Endodermal cell (in vitro differentiated cells): ENCODE measurements at regions not wholly inside any gene's neighbourhood (a gene's known extent, or its start where the extent isn't known, plus 50 kb on each side); places are given as distances from the start of the nearest gene placed in this dataset.

Source experiments
- DNase-seq: peaks from one replicate; pipeline ENCODE4 v3.0.0-alpha.2; 2017
- H3K27ac ChIP-seq: 2 replicates; pipeline ENCODE4 v1.5.1; 2013; ENCODE audit warnings: mild to moderate bottlenecking, low read depth, low read length, moderate library complexity
- H3K27me3 ChIP-seq: 2 replicates; pipeline ENCODE4 v1.6.1; 2013; ENCODE audit warnings: mild to moderate bottlenecking, low read length, moderate library complexity; ENCODE audit not compliant: insufficient read depth, control insufficient read depth, poor library complexity, severe bottlenecking
- H3K36me3 ChIP-seq: 2 replicates; pipeline ENCODE4 v1.7.0; 2013; ENCODE audit warnings: mild to moderate bottlenecking, low read length, moderate library complexity; ENCODE audit not compliant: control insufficient read depth, insufficient read depth
- H3K4me1 ChIP-seq: one replicate; pipeline ENCODE4 v1.7.0; 2013; ENCODE audit warnings: low read length; ENCODE audit not compliant: control insufficient read depth, insufficient read depth
- H3K4me3 ChIP-seq: 2 replicates; pipeline ENCODE4 v1.5.1; 2013; ENCODE audit warnings: mild to moderate bottlenecking, low read length, moderate library complexity
- H3K9ac ChIP-seq: 2 replicates; pipeline ENCODE4 v1.6.1; 2013; ENCODE audit warnings: mild to moderate bottlenecking, low read length, moderate library complexity; ENCODE audit not compliant: poor library complexity, severe bottlenecking; ENCODE audit errors: extremely low read depth
- H3K9me3 ChIP-seq: 2 replicates; pipeline ENCODE4 v1.6.1; 2013; ENCODE audit warnings: mild to moderate bottlenecking, low read length, moderate library complexity; ENCODE audit not compliant: control insufficient read depth
- H3K27ac Mint-ChIP-seq: 2 replicates; pipeline ENCODE4 v1.8.0; 2020; ENCODE audit warnings: mixed read lengths
- H3K27me3 Mint-ChIP-seq: 2 replicates; pipeline ENCODE4 v1.8.0; 2021; ENCODE audit warnings: mild to moderate bottlenecking, mixed read lengths; ENCODE audit not compliant: insufficient read depth
- H3K36me3 Mint-ChIP-seq: 2 replicates; pipeline ENCODE4 v1.8.0; 2020; ENCODE audit warnings: low read depth, mixed read lengths
- H3K4me1 Mint-ChIP-seq: 2 replicates; pipeline ENCODE4 v1.8.0; 2020; ENCODE audit warnings: mixed read lengths
- H3K4me3 Mint-ChIP-seq: 2 replicates; pipeline ENCODE4 v1.8.0; 2020; ENCODE audit warnings: mild to moderate bottlenecking, moderate library complexity, mixed read lengths
- H3K9me3 Mint-ChIP-seq: 2 replicates; pipeline ENCODE4 v1.8.0; 2020; ENCODE audit warnings: mild to moderate bottlenecking, mixed read lengths
- CTCF ChIP-seq: fragments of 200-600 bp; sonication (generic); conservative IDR thresholded peaks from 2 replicates; pipeline ENCODE4 v1.5.0; 2021; ENCODE audit warnings: antibody characterized with exemption, mild to moderate bottlenecking
- WGBS, 2 experiments: methylation state at CpG; one replicate each; pipeline versions ENCODE4 v1.1.5 to v1.1.7; 2013; ENCODE audit warnings: missing lambda C conversion rate in 2 of 2, mixed read lengths in 1 of 2; ENCODE audit not compliant: insufficient coverage in 1 of 2, insufficient read length in 1 of 2; 5-methylcytosine and 5-hydroxymethylcytosine counted together

- H3K27ac Mint-ChIP-seq, result no peak overlapping the region
- 100% methylated on average over 1 of the region's 1 CpG; no CpG with 5 or more reads in 1 of the 2 experiments for WGBS, 2 experiments
- Histone ChIP-seq H3K9ac (no peak overlapping the region), H3K9me3 (no peaks in the 10 kb centered on the region), H3K36me3 (no peaks in the 10 kb centered on the region), H3K4me3 (no peak overlapping the region), H3K27ac (no peak overlapping the region), H3K4me1 (no peaks in the 10 kb centered on the region), H3K27me3 (no peaks in the 10 kb centered on the region)
- H3K4me3 Mint-ChIP-seq, result no peak overlapping the region
- H3K4me1 Mint-ChIP-seq, result peaks cover 5% of the 10 kb centered on the region
- no peak for TF ChIP-seq CTCF
- no peak for DNase-seq
- no peaks in the 10 kb centered on the region for H3K27me3 Mint-ChIP-seq
- no peaks in the 10 kb centered on the region for H3K36me3 Mint-ChIP-seq
- H3K9me3 Mint-ChIP-seq, result peaks cover 2% of the 10 kb centered on the region
These were observed 57.9 kb upstream of the SPHKAP start for GRCh38 chr2:228239207-228239906.
